HCT116 (cell line): ENCODE measurements at regions not wholly inside any gene's neighbourhood (a gene's known extent, or its start where the extent isn't known, plus 50 kb on each side); places are given as distances from the start of the nearest gene placed in this dataset.

ENCODE experiments used
- ELF1 ChIP-seq: IDR thresholded peaks from 2 replicates; pipeline ENCODE4 v1.6.1; 2012; ENCODE audit warnings: low read depth, borderline replicate concordance
- EZH2 ChIP-seq: fragments of 200-600 bp; sonication (generic); IDR thresholded peaks from 2 replicates; pipeline ENCODE4 v1.6.1; 2017; ENCODE audit warnings: antibody characterized with exemption, mixed run types
- EZH2phosphoT487 ChIP-seq: fragments of 200-600 bp; IDR thresholded peaks from 2 replicates; pipeline ENCODE4 v1.6.1; 2018; ENCODE audit warnings: antibody characterized with exemption, borderline replicate concordance
- SP1 ChIP-seq: IDR thresholded peaks from 2 replicates; pipeline ENCODE4 v1.6.1; 2012; ENCODE audit warnings: low read depth
- YY1 ChIP-seq: IDR thresholded peaks from 2 replicates; pipeline ENCODE4 v1.6.1; 2011; ENCODE audit warnings: low read length, low read depth, moderate library complexity, mild to moderate bottlenecking; ENCODE audit not compliant: insufficient replicate concordance; ENCODE audit errors: extremely low read depth
- ZFX ChIP-seq: fragments of 450-650 bp; IDR thresholded peaks from 2 replicates; pipeline ENCODE4 v1.6.1; 2017
- ZNF274 ChIP-seq: fragments of 200-500 bp; sonication (Bioruptor generic); IDR thresholded peaks from 2 replicates; pipeline ENCODE4 v1.6.1; 2014; ENCODE audit warnings: mild to moderate bottlenecking, low read depth, low read length, inconsistent platforms
- TF ChIP-seq, protein P1 (sequence below), 3 experiments: fragments of 200-600 bp in 1 of 3; sonication (generic) in 1 of 3; IDR thresholded peaks in 2 of 3; conservative IDR thresholded peaks in 1 of 3; 2 replicates each; pipeline ENCODE4 v1.5.1; 2012 to 2017; ENCODE audit warnings: low read depth in 2 of 3, low read length in 2 of 3, antibody characterized with exemption in 1 of 3, borderline replicate concordance in 1 of 3, control low read depth in 1 of 3, mild to moderate bottlenecking in 1 of 3, mixed read lengths in 1 of 3, mixed run types in 1 of 3, moderate library complexity in 1 of 3; ENCODE audit not compliant: insufficient read depth in 1 of 3
- TF ChIP-seq, protein P2 (sequence below): IDR thresholded peaks from 2 replicates; pipeline ENCODE4 v1.6.1; 2012
- TF ChIP-seq, protein P3 (sequence below): IDR thresholded peaks from 2 replicates; pipeline ENCODE4 v1.6.1; 2012

DNA sequence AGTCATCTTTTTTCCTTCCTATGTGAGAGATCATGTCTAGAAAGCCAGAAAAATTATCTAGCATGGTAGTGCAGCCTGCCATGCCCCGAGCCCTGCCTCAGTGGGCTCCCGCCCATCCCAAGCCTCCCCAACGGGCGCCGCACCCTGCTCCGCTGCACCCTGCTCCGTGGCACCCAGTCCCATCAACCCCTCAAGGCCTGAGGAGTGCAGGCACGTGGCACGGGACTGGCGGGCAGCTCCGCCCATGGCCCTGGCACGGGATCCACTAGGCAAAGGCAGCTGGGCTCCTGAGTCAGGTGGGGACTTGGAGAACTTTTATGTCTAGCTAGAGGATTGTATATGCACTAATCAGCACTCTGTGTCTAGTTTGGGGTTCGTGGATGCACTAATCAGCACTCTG is 83.4 kb upstream of the COL3A1 start:
- TF ChIP-seq, protein P1, sequence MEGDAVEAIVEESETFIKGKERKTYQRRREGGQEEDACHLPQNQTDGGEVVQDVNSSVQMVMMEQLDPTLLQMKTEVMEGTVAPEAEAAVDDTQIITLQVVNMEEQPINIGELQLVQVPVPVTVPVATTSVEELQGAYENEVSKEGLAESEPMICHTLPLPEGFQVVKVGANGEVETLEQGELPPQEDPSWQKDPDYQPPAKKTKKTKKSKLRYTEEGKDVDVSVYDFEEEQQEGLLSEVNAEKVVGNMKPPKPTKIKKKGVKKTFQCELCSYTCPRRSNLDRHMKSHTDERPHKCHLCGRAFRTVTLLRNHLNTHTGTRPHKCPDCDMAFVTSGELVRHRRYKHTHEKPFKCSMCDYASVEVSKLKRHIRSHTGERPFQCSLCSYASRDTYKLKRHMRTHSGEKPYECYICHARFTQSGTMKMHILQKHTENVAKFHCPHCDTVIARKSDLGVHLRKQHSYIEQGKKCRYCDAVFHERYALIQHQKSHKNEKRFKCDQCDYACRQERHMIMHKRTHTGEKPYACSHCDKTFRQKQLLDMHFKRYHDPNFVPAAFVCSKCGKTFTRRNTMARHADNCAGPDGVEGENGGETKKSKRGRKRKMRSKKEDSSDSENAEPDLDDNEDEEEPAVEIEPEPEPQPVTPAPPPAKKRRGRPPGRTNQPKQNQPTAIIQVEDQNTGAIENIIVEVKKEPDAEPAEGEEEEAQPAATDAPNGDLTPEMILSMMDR (IDR thresholded peaks at IDR 0.05 in 2 of 3, conservative IDR thresholded peaks at IDR 0.05 in 1 of 3; ENCODE audit: borderline replicate concordance in 1 of 3, insufficient read depth in 1 of 3, low read depth in 2 of 3, low read length in 2 of 3), result no peak
- TF ChIP-seq EZH2 (no peak), SP1 (no peak), EZH2phosphoT487 (no peak), YY1 (no peak), ZFX (no peak), ELF1 (no peak), ZNF274 (no peak)
- TF ChIP-seq, protein P2, sequence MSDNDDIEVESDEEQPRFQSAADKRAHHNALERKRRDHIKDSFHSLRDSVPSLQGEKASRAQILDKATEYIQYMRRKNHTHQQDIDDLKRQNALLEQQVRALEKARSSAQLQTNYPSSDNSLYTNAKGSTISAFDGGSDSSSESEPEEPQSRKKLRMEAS, result no peak
- TF ChIP-seq, protein P3, sequence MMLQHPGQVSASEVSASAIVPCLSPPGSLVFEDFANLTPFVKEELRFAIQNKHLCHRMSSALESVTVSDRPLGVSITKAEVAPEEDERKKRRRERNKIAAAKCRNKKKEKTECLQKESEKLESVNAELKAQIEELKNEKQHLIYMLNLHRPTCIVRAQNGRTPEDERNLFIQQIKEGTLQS, result no peak
